ENCODE measurements at regions not wholly inside any gene's neighbourhood (a gene's known extent, or its start where the extent isn't known, plus 50 kb on each side); places are given as distances from the start of the nearest gene placed in this dataset.
"Not testable (repeated sequence)": the region's sequence is repeated elsewhere in the genome, so short reads cannot be mapped to it uniquely, and the experiment has no call there.

GRCh38 chr15:29648415-29648814, 173.9 kb downstream of the TJP1 start:
- DNase-seq; intact Hi-C loops (cut with DNase I); ATAC-seq: not testable (repeated sequence)

GRCh38 chr15:29645841-29646240, 176.4 kb downstream of the TJP1 start:
- intact Hi-C loops (cut with DNase I): no loop called here
- DNase-seq (no peak), ATAC-seq (no peak)

GRCh38 chr15:29644361-29644760, 177.9 kb downstream of the TJP1 start:
- intact Hi-C loops (cut with DNase I); DNase-seq; ATAC-seq: not testable (repeated sequence)

GRCh38 chr15:29638781-29639180, 183.5 kb downstream of the TJP1 start:
- ATAC-seq (no peak), DNase-seq (no peak)
- intact Hi-C loops (cut with DNase I): no loop called here

GRCh38 chr15:29638011-29638410, 184.3 kb downstream of the TJP1 start:
- DNase-seq (no peak), ATAC-seq (no peak)
- intact Hi-C loops (cut with DNase I): no loop called here

GRCh38 chr15:29637555-29637954, 184.7 kb downstream of the TJP1 start:
- ATAC-seq (no peak), DNase-seq (no peak)
- intact Hi-C loops (cut with DNase I): no loop called here

GRCh38 chr15:29636921-29637320, 185.3 kb downstream of the TJP1 start:
- ATAC-seq: no peak
- intact Hi-C loops (cut with DNase I): no loop called here
- DNase-seq: no peak

GRCh38 chr15:29636140-29636539, 186.1 kb downstream of the TJP1 start:
- DNase-seq: no peak
- peak; percentile 50 to 75 for ATAC-seq
- intact Hi-C loops (cut with DNase I): no loop called here

- intact Hi-C loops (cut with DNase I): no loop called here
- ATAC-seq (no peak), DNase-seq (no peak)
These were observed 186.7 kb downstream of the TJP1 start for GRCh38 chr15:29635513-29636098.

- intact Hi-C loops (cut with DNase I): no loop called here
- DNase-seq (no peak), ATAC-seq (no peak)
These were observed 188.3 kb downstream of the TJP1 start for GRCh38 chr15:29633971-29634370.

GRCh38 chr15:29632671-29633406, 189.4 kb downstream of the TJP1 start:
- intact Hi-C loops (cut with DNase I): no loop called here
- DNase-seq (no peak), ATAC-seq (no peak)

- DNase-seq (no peak), ATAC-seq (peak; percentile 65 to 67)
- intact Hi-C loops (cut with DNase I): no loop called here
These were observed 190.9 kb downstream of the TJP1 start for GRCh38 chr15:29631076-29632070.

- DNase-seq: no peak
- intact Hi-C loops (cut with DNase I): no loop called here
- no peak for ATAC-seq
These were observed 198.0 kb downstream of the TJP1 start for GRCh38 chr15:29624271-29624670.

GRCh38 chr15:29623116-29623639, 199.1 kb downstream of the TJP1 start:
- ATAC-seq: no peak

GRCh38 chr15:29622637-29623036, 199.6 kb downstream of the TJP1 start:
- intact Hi-C loops (cut with DNase I): no loop called here
- DNase-seq (no peak), ATAC-seq (no peak)

More at GRCh38 chr15:29623116-29623639, 199.1 kb downstream of the TJP1 start:
- intact Hi-C loops (cut with DNase I): no loop called here
- DNase-seq: no peak

- intact Hi-C loops (cut with DNase I): no loop called here
- DNase-seq (no peak), ATAC-seq (no peak)
These were observed 200.7 kb downstream of the TJP1 start for GRCh38 chr15:29621616-29622015.

- ATAC-seq (no peak), DNase-seq (no peak)
- intact Hi-C loops (cut with DNase I): no loop called here
These were observed 203.7 kb downstream of the TJP1 start for GRCh38 chr15:29618586-29618985.

- no peak for DNase-seq
- intact Hi-C loops (cut with DNase I): no loop called here
- no peak for ATAC-seq
These were observed 205.8 kb downstream of the TJP1 start for GRCh38 chr15:29616512-29616911.

GRCh38 chr15:29615791-29616190, 206.5 kb downstream of the TJP1 start:
- intact Hi-C loops (cut with DNase I): no loop called here
- DNase-seq: no peak
- no peak for ATAC-seq

- ATAC-seq: no peak
- intact Hi-C loops (cut with DNase I): no loop called here
- DNase-seq: no peak
These were observed 208.3 kb downstream of the TJP1 start for GRCh38 chr15:29613951-29614382.

Measured in left cardiac atrium (tissue), 4 donors.